Osteocyte (in vitro differentiated cells): ENCODE measurements at regions not wholly inside any gene's neighbourhood (a gene's known extent, or its start where the extent isn't known, plus 50 kb on each side); places are given as distances from the start of the nearest gene placed in this dataset.
A peak's percentile ranks its signal among the peaks of the same experiment; 100 is the strongest.

ENCODE experiments used
- DNase-seq: peaks from one replicate; pipeline ENCODE4 v3.0.0; 2021; ENCODE audit warnings: mixed read lengths; ENCODE audit not compliant: unreplicated experiment; ENCODE audit errors: extremely low spot score
- H3K27ac Mint-ChIP-seq: one replicate; pipeline ENCODE4 v1.8.0; 2021; ENCODE audit warnings: mild to moderate bottlenecking, mixed read lengths; ENCODE audit not compliant: unreplicated experiment
- H3K27me3 Mint-ChIP-seq: one replicate; pipeline ENCODE4 v1.8.0; 2021; ENCODE audit warnings: mixed read lengths; ENCODE audit not compliant: unreplicated experiment
- H3K36me3 Mint-ChIP-seq: one replicate; pipeline ENCODE4 v1.8.0; 2021; ENCODE audit warnings: mixed read lengths; ENCODE audit not compliant: unreplicated experiment
- H3K4me1 Mint-ChIP-seq: one replicate; pipeline ENCODE4 v1.8.0; 2021; ENCODE audit warnings: mixed read lengths; ENCODE audit not compliant: unreplicated experiment
- H3K4me3 Mint-ChIP-seq: one replicate; pipeline ENCODE4 v1.8.0; 2021; ENCODE audit warnings: mild to moderate bottlenecking, moderate library complexity, mixed read lengths; ENCODE audit not compliant: unreplicated experiment
- H3K9me3 Mint-ChIP-seq: one replicate; pipeline ENCODE4 v1.8.0; 2021; ENCODE audit warnings: mixed read lengths; ENCODE audit not compliant: unreplicated experiment
- CTCF ChIP-seq: fragments of 200-600 bp; sonication (generic); IDR thresholded peaks from 2 replicates; pipeline ENCODE4 v1.5.0; 2021; ENCODE audit warnings: antibody characterized with exemption, mild to moderate bottlenecking, moderate library complexity

- DNase-seq: no peak
- H3K4me1 Mint-ChIP-seq: peaks cover 2% of the 10 kb centered on the region
- H3K27ac Mint-ChIP-seq: no peak overlapping the region
- no peak overlapping the region for H3K4me3 Mint-ChIP-seq
- H3K9me3 Mint-ChIP-seq: no peaks in the 10 kb centered on the region
- H3K36me3 Mint-ChIP-seq: no peaks in the 10 kb centered on the region
- no peak for TF ChIP-seq CTCF
- H3K27me3 Mint-ChIP-seq: no peaks in the 10 kb centered on the region
Observed at GRCh38 chr10:91335147-91335546, 75.0 kb upstream of the HECTD2 start.

GRCh38 chr10:91339729-91340128 is 70.4 kb upstream of the HECTD2 start:
- no peaks in the 10 kb centered on the region for H3K36me3 Mint-ChIP-seq
- no peak for DNase-seq

GRCh38 chr10:91340613-91341362 is 69.4 kb upstream of the HECTD2 start:
- Mint-ChIP-seq H3K36me3 (no peaks in the 10 kb centered on the region), H3K4me3 (no peak overlapping the region), H3K4me1 (peaks cover 25% of the 10 kb centered on the region), H3K9me3 (no peaks in the 10 kb centered on the region), H3K27me3 (no peaks in the 10 kb centered on the region), H3K27ac (peak overlapping the region; percentile 81)
- no peak for DNase-seq
- TF ChIP-seq CTCF: no peak

More at GRCh38 chr10:91339729-91340128, 70.4 kb upstream of the HECTD2 start:
- Mint-ChIP-seq H3K9me3 (no peaks in the 10 kb centered on the region), H3K27me3 (no peaks in the 10 kb centered on the region), H3K27ac (no peak overlapping the region), H3K4me1 (peaks cover 20% of the 10 kb centered on the region), H3K4me3 (no peak overlapping the region)
- TF ChIP-seq CTCF: no peak

- no peak overlapping the region for H3K4me3 Mint-ChIP-seq
- no peaks in the 10 kb centered on the region for H3K36me3 Mint-ChIP-seq
- no peaks in the 10 kb centered on the region for H3K27me3 Mint-ChIP-seq
- peak overlapping the region; percentile 81 for H3K27ac Mint-ChIP-seq
- no peak for TF ChIP-seq CTCF
- H3K9me3 Mint-ChIP-seq: no peaks in the 10 kb centered on the region
- H3K4me1 Mint-ChIP-seq: peaks cover 30% of the 10 kb centered on the region
- DNase-seq: no peak
Observed at GRCh38 chr10:91341686-91342085, 68.5 kb upstream of the HECTD2 start.

GRCh38 chr10:91343010-91343409 is 67.1 kb upstream of the HECTD2 start:
- TF ChIP-seq CTCF: no peak
- Mint-ChIP-seq H3K4me3 (no peak overlapping the region), H3K4me1 (peaks cover 30% of the 10 kb centered on the region), H3K9me3 (no peaks in the 10 kb centered on the region), H3K27ac (no peak overlapping the region), H3K36me3 (no peaks in the 10 kb centered on the region), H3K27me3 (no peaks in the 10 kb centered on the region)
- DNase-seq: no peak
